Calu3 (cell line): ENCODE measurements at regions not wholly inside any gene's neighbourhood (a gene's known extent, or its start where the extent isn't known, plus 50 kb on each side); places are given as distances from the start of the nearest gene placed in this dataset.

Source experiments
- BruUV-seq: library from RNA; stranded (reverse); fragments of 400-500 nt; replicated peaks from 2 replicates; lab custom pipeline; 2021; lab: Mats Ljungman, UMichigan
- CTCF ChIA-PET: fragments of 300-600 bp; sonication (Branson Sonifier 250); formaldehyde crosslinking; loops from one replicate; lab custom pipeline; 2022; ENCODE audit warnings: antibody characterized with exemption; lab: Charles Lee
- DNase-seq: peaks from one replicate; pipeline ENCODE4 v3.0.0; 2022
- H3K27ac Mint-ChIP-seq: one replicate; pipeline ENCODE4 v1.8.0; 2022; ENCODE audit warnings: mixed read lengths; ENCODE audit not compliant: unreplicated experiment
- H3K27me3 Mint-ChIP-seq: one replicate; pipeline ENCODE4 v1.8.0; 2022; ENCODE audit warnings: mixed read lengths; ENCODE audit not compliant: unreplicated experiment
- H3K36me3 Mint-ChIP-seq: one replicate; pipeline ENCODE4 v1.8.0; 2022; ENCODE audit warnings: mild to moderate bottlenecking, moderate library complexity, mixed read lengths; ENCODE audit not compliant: insufficient read depth, unreplicated experiment
- H3K4me1 Mint-ChIP-seq: one replicate; pipeline ENCODE4 v1.8.0; 2022; ENCODE audit warnings: mild to moderate bottlenecking, low read depth, mixed read lengths; ENCODE audit not compliant: unreplicated experiment
- H3K4me3 Mint-ChIP-seq: one replicate; pipeline ENCODE4 v1.8.0; 2022; ENCODE audit warnings: mild to moderate bottlenecking, low read depth, moderate library complexity, mixed read lengths; ENCODE audit not compliant: unreplicated experiment
- H3K9me3 Mint-ChIP-seq: one replicate; pipeline ENCODE4 v1.8.0; 2022; ENCODE audit warnings: low read depth, mixed read lengths; ENCODE audit not compliant: unreplicated experiment
- CTCF ChIP-seq: fragments of 200-600 bp; IDR thresholded peaks from one replicate; pipeline ENCODE4 v1.8.0; 2022; ENCODE audit warnings: antibody characterized with exemption; ENCODE audit not compliant: unreplicated experiment
- intact Hi-C: fragments of 100-400 bp; cut with micrococcal nuclease; formaldehyde crosslinking; loops from one replicate; pipeline ENCODE4 v1.10.0; 2022; ENCODE audit not compliant: unreplicated experiment

- DNase-seq, result no peak
- BruUV-seq, result no TSS peak
- CTCF ChIA-PET, result no interaction called here
- Mint-ChIP-seq H3K27me3 (no peaks in the 10 kb centered on the region), H3K36me3 (no peaks in the 10 kb centered on the region), H3K9me3 (peaks cover 3% of the 10 kb centered on the region), H3K4me3 (no peak overlapping the region), H3K27ac (no peak overlapping the region), H3K4me1 (no peaks in the 10 kb centered on the region)
- TF ChIP-seq CTCF, result no peak
- intact Hi-C loops, result no loop called here
These were observed 1023.6 kb upstream of the HS3ST1 start for GRCh38 chr4:12452291-12452690.

- H3K4me3 Mint-ChIP-seq, result no peak overlapping the region
- intact Hi-C loops, result no loop called here
- no TSS peak for BruUV-seq
- no peaks in the 10 kb centered on the region for H3K27me3 Mint-ChIP-seq
- no peaks in the 10 kb centered on the region for H3K4me1 Mint-ChIP-seq
- no peak for DNase-seq
- H3K27ac Mint-ChIP-seq, result no peak overlapping the region
- TF ChIP-seq CTCF, result no peak
- H3K9me3 Mint-ChIP-seq, result peaks cover 3% of the 10 kb centered on the region
- H3K36me3 Mint-ChIP-seq, result no peaks in the 10 kb centered on the region
- CTCF ChIA-PET, result no interaction called here
These were observed 1018.8 kb upstream of the HS3ST1 start for GRCh38 chr4:12447451-12447850.

GRCh38 chr4:12446657-12447185, 1018.0 kb upstream of the HS3ST1 start:
- no peak for TF ChIP-seq CTCF
- H3K27me3 Mint-ChIP-seq, result no peaks in the 10 kb centered on the region
- H3K36me3 Mint-ChIP-seq, result no peaks in the 10 kb centered on the region
- no peak overlapping the region for H3K27ac Mint-ChIP-seq
- no peak for DNase-seq
- no TSS peak for BruUV-seq
- CTCF ChIA-PET, result no interaction called here
- intact Hi-C loops, result no loop called here
- no peaks in the 10 kb centered on the region for H3K4me1 Mint-ChIP-seq
- no peak overlapping the region for H3K4me3 Mint-ChIP-seq
- peaks cover 3% of the 10 kb centered on the region for H3K9me3 Mint-ChIP-seq

- H3K36me3 Mint-ChIP-seq, result no peaks in the 10 kb centered on the region
- CTCF ChIA-PET, result no interaction called here
- no TSS peak for BruUV-seq
These were observed 1017.6 kb upstream of the HS3ST1 start for GRCh38 chr4:12446256-12446655.

More at GRCh38 chr4:12446256-12446655, 1017.6 kb upstream of the HS3ST1 start:
- DNase-seq, result no peak
- Mint-ChIP-seq H3K9me3 (peaks cover 3% of the 10 kb centered on the region), H3K27me3 (no peaks in the 10 kb centered on the region), H3K4me3 (no peak overlapping the region), H3K4me1 (no peaks in the 10 kb centered on the region), H3K27ac (no peak overlapping the region)
- intact Hi-C loops, result no loop called here
- TF ChIP-seq CTCF, result no peak
